GM21367 (cell line): ENCODE measurements at regions not wholly inside any gene's neighbourhood (a gene's known extent, or its start where the extent isn't known, plus 50 kb on each side); places are given as distances from the start of the nearest gene placed in this dataset.

Experiments used
- ATAC-seq: cut with Tn5 transposase; IDR thresholded peaks from one replicate; pipeline ENCODE4 v1.9.1; 2021; ENCODE audit not compliant: unreplicated experiment

- no peak for ATAC-seq
Observed at GRCh38 chr21:15149600-15150224, 84.9 kb upstream of the NRIP1 start.

DNA sequence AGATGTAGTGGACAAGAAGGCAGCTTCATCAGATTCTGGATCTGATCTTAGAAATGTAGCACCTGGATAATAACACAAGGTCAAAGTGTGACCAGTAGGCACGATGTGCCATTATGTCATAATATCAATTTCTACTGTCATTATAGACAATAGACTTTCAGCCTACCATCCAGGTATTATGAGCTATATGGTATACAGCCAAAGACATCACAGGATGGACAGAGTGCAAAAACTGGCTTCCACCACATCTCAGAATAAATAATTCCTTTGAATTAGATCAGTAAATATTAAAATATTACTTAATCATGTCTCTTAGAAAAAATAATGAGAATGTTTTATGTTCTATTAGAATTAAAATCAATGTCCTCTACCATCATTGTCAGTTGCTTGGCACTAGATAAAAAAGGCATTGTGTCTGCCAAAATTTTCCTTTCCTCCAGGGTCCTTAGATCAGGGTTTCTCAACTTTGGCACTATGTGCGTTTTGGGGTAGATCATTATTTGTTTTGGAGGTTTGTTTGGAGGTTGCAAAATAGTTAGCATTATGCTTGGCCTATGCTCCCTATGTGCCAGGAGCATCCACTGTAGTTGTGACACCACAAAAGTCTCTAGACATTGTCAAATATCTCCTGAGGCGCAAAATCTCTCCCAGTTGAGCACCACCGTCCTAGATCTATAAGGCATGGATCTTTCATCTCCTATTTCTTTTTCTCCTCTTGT is 86.7 kb upstream of the NRIP1 start:
- ATAC-seq: no peak

DNA sequence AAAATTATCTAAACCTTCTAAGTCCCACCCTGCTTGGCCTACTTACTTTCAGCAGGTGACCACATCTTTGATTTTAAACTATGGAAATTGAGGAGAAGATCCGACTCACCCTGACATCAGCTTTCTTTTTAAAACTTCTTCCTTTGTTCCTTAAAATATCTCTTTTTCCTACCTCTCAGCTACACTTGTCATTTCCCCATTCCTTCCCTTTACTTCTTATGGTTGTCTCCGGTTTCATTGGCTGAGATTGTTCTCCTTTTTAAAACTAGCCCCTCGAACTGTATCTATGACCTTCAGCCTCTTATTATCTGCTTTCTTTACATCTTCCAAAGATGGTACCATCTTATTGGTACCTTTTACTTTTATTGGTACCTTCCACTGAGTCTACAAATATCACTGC is 87.8 kb upstream of the NRIP1 start:
- ATAC-seq: no peak

DNA sequence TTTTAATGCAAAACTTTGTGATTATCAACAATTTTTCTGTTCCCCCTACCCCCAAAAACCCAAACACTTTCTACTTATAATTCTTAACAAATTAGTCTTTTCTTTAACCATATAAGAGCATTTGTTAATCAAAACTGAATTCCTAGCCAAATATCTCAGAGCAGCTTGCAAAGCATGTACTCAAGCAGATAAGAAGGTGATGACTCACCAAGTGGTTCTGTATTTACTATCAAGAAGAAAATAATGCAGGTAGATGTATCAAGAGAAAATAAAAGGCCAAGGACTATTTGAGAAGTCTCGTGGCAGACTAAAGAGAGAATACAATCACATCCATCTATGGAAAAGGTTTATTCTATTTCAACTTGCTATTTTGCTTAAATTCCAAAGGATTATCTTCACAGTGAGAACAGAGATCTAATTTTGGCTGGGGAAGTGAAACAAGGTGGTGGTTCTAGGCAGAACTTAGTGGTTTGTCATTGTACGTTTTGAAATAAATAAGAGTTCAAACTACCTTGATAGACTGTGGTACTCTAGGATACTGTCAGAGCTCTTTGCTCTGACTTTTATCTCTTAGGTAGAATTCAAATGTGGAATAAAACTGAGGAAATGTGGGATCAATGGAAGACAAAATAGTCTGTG is 94.7 kb upstream of the NRIP1 start:
- ATAC-seq: peak; percentile 89

DNA sequence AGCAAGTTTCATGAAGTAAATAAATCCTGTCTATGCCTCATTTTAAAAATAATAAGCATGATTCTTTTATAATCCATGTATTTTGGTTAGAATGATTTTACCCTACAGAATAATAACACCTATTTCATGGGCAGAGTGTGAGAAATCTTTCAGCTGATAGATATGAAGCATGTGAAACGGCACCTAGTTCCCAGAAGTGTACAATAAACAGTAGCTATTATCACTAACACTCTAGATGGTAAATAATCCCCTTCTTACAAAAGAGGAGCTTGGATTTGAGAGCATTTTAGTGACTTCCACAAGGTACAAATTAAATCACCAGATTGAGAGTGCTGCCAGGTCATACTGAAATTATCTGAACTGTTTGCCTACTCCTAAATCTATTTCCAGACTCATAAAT is 95.3 kb upstream of the NRIP1 start:
- ATAC-seq: no peak

GRCh38 chr21:15162921-15163320 is 98.1 kb upstream of the NRIP1 start:
- no peak for ATAC-seq

GRCh38 chr21:15164273-15164672 is 99.5 kb upstream of the NRIP1 start:
- no peak for ATAC-seq

DNA sequence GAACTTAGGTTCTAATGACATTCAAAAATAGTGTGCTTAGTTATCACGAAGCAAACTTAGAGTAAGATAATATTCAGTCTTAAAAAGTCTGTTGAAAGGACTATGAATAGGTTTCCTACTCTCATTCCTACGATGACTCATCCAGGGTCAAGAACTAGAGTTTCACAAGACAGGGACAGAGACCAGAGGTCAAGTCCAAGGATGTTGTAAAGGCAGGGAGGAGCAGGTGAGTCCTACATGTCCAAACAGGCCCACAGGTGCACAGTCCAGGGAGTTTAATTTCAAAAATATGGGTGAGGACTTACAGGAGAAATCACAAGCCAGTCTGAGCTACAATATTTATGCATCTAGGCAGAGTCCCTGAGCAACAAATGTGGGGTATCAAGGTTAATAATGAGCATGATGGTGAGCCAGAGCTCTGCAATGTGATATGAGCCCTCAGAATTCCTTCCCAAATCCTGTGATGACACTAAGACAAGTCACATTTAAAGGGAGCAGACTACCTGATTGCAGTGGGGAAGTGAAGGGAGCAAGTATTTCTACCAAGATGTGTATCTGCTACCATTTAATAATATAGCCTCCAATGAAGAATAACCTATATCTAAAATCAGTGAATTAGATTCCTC is 100.0 kb upstream of the NRIP1 start:
- no peak for ATAC-seq

- no peak for ATAC-seq
Observed at GRCh38 chr21:15170614-15171013, 105.8 kb upstream of the NRIP1 start.

DNA sequence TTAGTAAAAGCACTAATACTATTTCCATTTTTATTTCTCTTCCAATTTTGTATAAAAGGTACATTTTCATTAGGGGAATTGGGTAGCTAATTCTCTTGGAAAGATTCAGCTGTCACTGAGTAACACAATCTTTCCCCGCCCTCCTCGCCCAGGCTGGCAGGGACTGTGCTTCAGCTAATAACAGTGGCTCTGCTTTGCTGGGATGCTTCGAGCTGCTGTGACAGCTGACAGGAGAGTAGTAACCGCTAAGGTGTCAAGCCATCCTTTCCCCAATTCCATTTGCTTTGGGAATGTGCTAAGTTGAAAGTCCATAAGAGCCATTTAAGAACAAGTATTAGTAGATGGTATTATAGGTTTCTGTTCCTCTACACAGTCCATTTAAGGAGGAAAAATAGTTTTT is 106.7 kb upstream of the NRIP1 start:
- no peak for ATAC-seq

DNA sequence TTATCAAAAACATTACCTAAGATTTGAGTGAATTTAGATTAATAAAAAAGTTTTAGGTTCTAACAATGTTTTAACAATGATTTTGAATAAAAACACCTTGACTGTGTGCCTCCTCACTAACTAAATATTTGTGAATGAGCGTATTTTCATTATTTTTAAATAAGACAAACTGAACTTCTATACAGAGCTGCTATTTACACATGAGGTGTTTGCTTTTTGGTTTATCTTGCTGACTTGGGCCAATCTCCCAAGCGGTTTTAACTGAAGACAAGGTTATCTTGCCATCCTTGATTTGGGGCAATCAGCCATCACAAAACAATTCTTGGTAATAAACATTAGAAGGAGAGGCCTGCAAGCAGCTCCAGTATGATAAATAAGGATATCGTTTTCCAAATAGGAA is 108.2 kb upstream of the NRIP1 start:
- no peak for ATAC-seq

- no peak for ATAC-seq
Observed at GRCh38 chr21:15174923-15175322, 110.1 kb upstream of the NRIP1 start.

GRCh38 chr21:15182731-15183130 is 117.9 kb upstream of the NRIP1 start:
- ATAC-seq: no peak

DNA sequence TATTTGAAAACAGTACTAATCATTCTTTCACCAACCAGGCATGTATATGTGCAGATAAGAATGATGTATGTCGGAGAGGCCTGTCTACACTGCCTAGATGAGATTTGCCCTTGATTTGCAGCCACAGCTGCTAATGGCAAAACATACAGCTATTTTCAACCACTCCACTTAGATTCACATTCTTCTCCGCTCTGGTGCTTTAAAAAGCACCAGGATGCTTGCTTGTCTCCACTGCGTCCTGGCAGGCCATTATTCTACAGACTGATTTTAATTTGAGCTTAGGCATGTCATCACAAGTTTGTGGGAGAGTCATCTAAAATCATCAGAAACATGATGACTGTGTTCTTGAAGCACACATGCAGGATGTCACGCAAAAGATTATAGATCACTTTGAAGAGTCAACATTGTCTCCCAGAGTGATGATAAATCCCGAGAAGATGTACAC is 119.0 kb upstream of the NRIP1 start:
- no peak for ATAC-seq

GRCh38 chr21:15190412-15190811 is 125.6 kb upstream of the NRIP1 start:
- ATAC-seq: no peak

GRCh38 chr21:15190837-15191236 is 126.0 kb upstream of the NRIP1 start:
- ATAC-seq: no peak

- no peak for ATAC-seq
Observed at GRCh38 chr21:15191342-15191741, 126.5 kb upstream of the NRIP1 start.

GRCh38 chr21:15192243-15192642 is 127.4 kb upstream of the NRIP1 start:
- no peak for ATAC-seq

GRCh38 chr21:15193937-15194336 is 129.1 kb upstream of the NRIP1 start:
- ATAC-seq: no peak

- ATAC-seq: no peak
Observed at GRCh38 chr21:15195104-15195503, 130.3 kb upstream of the NRIP1 start.

GRCh38 chr21:15195768-15196167 is 131.0 kb upstream of the NRIP1 start:
- ATAC-seq: no peak

GRCh38 chr21:15197696-15198095 is 132.9 kb upstream of the NRIP1 start:
- ATAC-seq: no peak
